NCI-H82 (cell line): ENCODE measurements at regions not wholly inside any gene's neighbourhood (a gene's known extent, or its start where the extent isn't known, plus 50 kb on each side); places are given as distances from the start of the nearest gene placed in this dataset.
"Not testable (repeated sequence)": the region's sequence is repeated elsewhere in the genome, so short reads cannot be mapped to it uniquely, and the experiment has no call there.

Experiments used
- DNase-seq: peaks from one replicate; lab custom pipeline; 2025; lab: John Stamatoyannopoulos, UW

GRCh38 chr7:15813448-15813847, 127.0 kb upstream of the MEOX2 start:
- DNase-seq: no peak

- not testable (repeated sequence) for DNase-seq
Observed at GRCh38 chr7:15810383-15810782, 123.9 kb upstream of the MEOX2 start.

GRCh38 chr7:15809936-15810335, 123.5 kb upstream of the MEOX2 start:
- DNase-seq: not testable (repeated sequence)

- DNase-seq: no peak
Observed at GRCh38 chr7:15805891-15806290, 119.4 kb upstream of the MEOX2 start.

- DNase-seq: no peak
Observed at GRCh38 chr7:15802425-15802824, 115.9 kb upstream of the MEOX2 start.

GRCh38 chr7:15801551-15801950, 115.1 kb upstream of the MEOX2 start:
- DNase-seq: no peak

- DNase-seq: no peak
Observed at GRCh38 chr7:15801041-15801440, 114.6 kb upstream of the MEOX2 start.

GRCh38 chr7:15798081-15798480, 111.6 kb upstream of the MEOX2 start:
- DNase-seq: no peak

GRCh38 chr7:15795393-15795792, 108.9 kb upstream of the MEOX2 start:
- DNase-seq: no peak

- no peak for DNase-seq
Observed at GRCh38 chr7:15794801-15795200, 108.3 kb upstream of the MEOX2 start.

- DNase-seq: no peak
Observed at GRCh38 chr7:15784694-15785030, 98.2 kb upstream of the MEOX2 start.

- DNase-seq: no peak
Observed at GRCh38 chr7:15783987-15784693, 97.7 kb upstream of the MEOX2 start.

GRCh38 chr7:15782656-15783055, 96.2 kb upstream of the MEOX2 start:
- DNase-seq: no peak

GRCh38 chr7:15781944-15782343, 95.5 kb upstream of the MEOX2 start:
- DNase-seq: no peak

GRCh38 chr7:15780271-15780670, 93.8 kb upstream of the MEOX2 start:
- DNase-seq: no peak

- no peak for DNase-seq
Observed at GRCh38 chr7:15778191-15778590, 91.7 kb upstream of the MEOX2 start.

- no peak for DNase-seq
Observed at GRCh38 chr7:15765753-15766152, 79.3 kb upstream of the MEOX2 start.

- DNase-seq: no peak
Observed at GRCh38 chr7:15764851-15765382, 78.4 kb upstream of the MEOX2 start.

GRCh38 chr7:15764010-15764409, 77.5 kb upstream of the MEOX2 start:
- no peak for DNase-seq

GRCh38 chr7:15757041-15758000, 70.8 kb upstream of the MEOX2 start:
- DNase-seq: no peak

- DNase-seq: no peak
Observed at GRCh38 chr7:15755061-15755460, 68.6 kb upstream of the MEOX2 start.

- DNase-seq: no peak
Observed at GRCh38 chr7:15753887-15754579, 67.5 kb upstream of the MEOX2 start.
